IPS DF 4.7 (cell line): ENCODE measurements at regions not wholly inside any gene's neighbourhood (a gene's known extent, or its start where the extent isn't known, plus 50 kb on each side); places are given as distances from the start of the nearest gene placed in this dataset.
"Not testable (repeated sequence)": the region's sequence is repeated elsewhere in the genome, so short reads cannot be mapped to it uniquely, and the experiment has no call there.

Experiments used
- DNase-seq: peaks from one replicate; pipeline ENCODE4 v3.0.0-alpha.2; 2013; ENCODE audit warnings: low spot score; ENCODE audit errors: extremely low read depth

DNA sequence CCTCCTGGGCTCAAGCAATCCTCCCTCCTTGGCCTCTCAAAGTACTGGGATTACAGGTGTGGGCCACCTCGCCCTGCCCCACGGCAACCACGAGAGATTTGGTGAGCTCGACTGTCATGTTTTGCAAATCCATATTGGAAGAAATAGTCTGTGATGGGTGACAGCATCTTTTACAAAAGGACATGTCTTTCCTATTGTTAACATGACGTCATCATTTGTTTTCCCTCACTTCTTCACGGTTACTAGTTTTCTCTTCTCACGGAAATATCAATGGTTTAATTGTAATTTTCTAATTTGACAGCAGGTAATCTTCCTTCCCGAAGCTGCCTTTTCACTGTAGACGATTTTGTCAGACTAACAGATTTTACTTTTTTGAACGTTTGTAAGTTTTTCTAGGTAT lies 110.8 kb upstream of the GREM2 start:
- DNase-seq, result no peak

DNA sequence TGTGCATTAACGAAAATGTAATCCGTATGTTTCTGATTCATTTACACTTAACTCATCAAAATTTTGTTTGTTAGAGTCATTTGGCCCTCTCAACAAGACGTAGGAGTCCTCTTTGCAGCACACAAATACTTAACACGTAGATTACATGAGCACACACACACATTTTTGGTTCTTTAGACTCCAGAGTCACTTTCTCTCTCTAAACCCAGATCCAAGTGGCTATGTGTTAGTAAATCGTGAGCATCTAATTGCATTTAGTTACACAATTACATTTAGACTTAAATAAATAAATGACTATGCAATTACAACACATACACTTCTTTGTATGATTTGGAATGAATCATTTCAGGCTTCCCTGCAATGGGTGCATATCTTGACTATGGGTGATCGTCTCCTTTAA lies 109.0 kb upstream of the GREM2 start:
- no peak for DNase-seq

DNA sequence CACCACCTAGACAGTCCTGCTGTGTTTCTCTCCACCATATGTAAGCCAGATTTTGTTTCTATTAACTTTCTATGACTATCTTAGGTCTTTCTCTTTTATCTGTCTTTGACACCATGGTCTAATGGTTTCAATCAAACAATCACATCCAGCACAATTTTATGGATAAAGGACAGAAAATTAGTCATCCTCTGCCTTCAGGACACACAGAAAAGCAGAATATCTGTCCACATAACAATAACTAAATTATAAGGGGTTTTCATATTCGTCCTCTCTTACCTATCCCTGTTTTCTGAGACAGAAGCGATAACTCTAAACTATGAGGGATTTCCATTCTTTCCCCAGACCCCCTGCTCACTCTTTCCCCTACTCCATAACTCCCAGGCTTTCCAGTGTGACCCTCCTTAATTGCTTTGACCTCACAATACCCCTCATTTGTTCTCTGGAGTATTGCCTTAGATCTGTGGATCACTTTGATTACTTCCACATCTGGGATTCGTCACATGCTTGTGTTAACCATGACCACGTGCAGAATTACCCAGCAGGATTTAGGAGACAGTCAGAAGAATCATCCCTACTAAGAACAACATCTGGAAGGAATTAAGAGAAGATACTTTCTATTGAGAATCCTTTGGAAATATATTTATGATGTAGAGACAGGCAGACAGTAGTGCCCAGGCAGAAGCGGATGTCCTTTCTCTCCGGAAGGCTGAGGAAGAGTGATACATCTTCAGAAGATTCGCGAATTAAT lies 108.2 kb upstream of the GREM2 start:
- no peak for DNase-seq

DNA sequence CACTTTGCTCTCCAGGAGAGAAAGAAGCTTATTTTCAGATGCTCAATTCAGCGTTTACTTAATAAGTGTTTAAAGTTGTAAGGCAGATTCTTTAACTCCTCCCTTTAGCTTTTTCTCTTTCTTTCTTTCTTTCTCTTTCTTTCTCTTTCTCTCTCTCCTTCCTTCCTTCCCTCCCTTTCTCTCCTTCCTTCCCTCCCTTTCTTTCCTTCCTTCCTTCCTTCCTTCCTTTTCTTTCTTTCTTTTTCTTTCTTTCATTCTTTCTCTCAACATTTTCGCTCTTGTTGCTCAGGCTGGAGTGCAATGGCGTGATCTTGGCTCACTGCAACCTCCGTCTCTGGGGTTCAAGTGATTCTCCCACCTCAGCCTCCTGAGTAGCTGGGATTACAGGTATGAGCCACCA lies 104.6 kb upstream of the GREM2 start:
- not testable (repeated sequence) for DNase-seq

DNA sequence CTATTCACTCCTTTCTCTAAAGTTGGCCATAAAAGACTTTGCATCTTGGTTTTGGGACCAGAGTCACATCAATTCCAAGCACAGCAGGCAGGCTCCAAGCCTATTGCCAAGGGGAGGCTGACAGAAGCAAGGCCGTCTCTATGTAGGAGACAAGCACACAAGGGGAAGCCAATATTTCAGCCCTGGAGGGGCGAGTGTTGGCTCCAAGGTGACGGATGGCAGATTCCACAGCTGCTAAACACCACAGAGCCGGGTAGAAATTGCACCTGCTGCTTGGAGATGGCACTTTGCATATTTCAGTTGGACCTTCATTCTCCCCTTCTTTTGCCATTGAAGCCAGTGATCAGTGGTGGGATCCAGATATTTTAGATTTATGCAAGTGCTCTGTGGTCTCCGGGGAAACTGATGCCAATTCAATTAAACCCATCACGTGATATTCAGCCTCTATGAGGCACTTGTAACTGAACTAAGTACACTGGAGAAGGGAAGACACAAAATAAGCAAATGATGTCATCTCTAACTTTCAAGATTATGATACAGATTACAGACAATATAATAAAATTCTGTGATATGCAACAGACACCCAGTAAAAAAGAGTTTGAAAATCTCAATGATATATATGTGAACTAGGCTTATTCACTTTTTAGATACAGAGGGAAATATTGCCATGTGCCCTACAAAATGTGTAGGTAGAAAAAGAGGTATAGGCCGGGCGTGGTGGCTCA lies 102.8 kb upstream of the GREM2 start:
- DNase-seq, result no peak

DNA sequence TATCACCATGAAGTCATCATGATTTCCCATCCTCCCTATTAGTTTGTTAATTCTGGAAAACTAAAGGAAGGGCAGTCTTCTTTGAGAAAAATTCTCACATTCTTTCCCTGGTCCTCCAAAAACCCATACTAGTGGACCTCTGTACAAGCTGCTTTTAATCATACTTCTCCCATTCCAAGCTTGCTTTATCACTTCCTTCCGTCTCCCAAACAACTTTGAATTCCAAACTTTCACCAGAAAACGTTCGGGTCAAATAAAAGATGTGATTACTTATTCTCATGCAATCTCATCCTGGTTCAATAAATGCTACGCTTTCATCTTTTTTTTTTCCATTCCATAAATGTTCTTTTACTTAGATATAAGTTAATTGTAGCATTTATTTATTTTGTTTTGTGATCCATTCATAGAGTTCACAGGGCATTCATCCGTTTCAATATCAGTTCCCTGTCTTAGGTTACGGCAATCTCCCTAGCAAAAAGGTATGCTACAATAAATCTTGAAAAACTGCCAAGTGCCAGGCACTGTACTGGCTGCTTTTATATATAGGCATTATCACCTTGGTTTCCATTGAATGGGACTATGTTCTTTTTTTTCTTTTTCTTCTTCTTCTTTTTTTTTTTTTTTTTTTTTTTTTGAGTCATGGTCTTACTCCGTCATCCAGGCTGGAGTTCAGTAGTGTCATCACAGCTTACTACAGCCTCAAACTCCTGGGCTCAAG lies 100.2 kb upstream of the GREM2 start:
- no peak for DNase-seq

DNA sequence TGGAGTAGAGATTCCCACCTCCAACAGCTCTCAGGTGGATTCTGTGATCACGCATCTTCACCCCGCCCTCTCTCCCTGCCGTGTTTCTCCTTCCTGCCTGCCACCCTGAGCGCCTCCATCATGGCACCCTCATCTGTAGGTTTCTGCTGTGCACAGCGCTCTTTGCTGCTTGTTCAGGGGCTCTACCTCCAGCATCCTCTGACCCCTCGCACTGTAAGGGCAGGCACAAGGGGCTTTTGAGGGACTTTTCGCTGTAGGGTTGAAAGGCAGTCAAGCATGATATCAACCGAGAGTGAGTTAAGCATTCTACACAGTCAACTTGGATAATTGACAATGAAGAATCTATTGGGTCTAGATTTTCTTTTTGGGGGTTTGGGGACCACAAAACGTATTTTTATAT lies 99.1 kb upstream of the GREM2 start:
- no peak for DNase-seq

DNA sequence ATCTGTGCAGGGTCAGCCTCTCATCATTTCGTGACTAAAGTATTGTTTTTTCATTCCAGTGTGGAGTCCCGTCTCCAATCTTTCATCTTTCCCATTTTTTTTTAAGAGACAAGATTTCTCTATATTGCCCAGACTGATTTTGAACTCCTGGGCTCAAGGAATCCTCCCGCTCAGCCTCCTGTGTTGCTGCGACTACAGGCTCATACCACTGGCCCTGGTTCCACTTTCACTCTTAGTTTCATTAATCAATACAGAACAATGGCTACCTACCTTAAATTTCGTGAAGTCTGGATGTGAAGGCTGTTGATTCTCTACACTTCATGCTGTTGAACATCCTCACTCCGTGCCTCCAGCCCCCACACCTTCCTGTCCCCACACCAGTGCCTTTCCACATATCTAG lies 97.7 kb upstream of the GREM2 start:
- no peak for DNase-seq

DNA sequence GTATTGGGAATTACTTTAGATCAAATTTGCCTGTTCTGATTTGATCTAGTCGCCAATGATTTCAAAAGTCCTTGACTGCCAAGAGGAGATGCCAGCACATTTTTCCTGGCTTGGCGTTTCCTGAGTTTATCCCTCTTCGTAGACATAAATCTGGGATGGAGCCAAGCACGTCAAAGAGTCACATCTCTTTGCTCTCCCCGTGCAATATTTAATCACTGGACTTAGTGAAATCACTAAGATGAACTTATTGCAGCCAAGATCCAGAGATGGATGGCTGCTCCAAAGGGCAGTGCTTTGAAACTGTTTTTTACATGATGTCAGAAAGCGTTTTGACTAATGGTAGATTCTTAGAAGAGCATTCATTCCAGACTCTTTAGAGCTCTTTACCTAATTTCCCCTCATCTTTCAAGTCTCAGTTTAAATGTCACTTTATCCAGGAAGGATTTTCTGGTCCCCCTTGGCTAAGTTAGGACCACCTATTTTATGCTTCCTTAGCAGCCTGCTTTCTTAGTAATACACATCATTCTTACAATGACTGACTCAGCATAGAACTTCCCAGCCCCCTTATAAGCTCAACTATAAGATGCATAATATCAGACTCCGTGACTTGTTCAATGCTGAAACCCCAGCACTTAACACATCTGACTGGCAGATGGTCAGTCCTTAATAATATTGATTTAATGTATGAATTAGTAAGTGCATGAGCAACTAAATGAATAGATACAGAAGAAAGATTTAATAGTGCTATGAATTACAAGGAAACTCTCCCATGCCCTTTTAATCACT lies 94.4 kb upstream of the GREM2 start:
- DNase-seq, result no peak

DNA sequence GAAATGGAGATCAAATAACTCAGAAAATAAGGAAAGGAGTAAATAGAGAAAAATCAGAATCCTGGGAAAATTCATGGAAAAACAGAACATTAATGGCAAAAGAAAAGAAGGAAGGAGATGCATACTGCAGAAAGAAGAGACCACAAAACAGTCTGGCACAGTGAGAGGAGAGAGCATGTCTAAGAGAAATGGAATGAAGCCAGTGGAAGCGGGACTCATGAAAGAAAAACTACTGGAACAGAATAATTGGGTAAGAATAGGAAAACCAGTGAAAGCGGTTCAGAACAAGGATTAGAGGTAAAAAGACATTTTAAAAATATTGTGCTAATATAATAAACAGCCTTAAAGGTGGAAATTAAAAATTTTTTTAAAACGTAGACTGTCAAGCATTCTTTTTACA lies 93.6 kb upstream of the GREM2 start:
- no peak for DNase-seq

DNA sequence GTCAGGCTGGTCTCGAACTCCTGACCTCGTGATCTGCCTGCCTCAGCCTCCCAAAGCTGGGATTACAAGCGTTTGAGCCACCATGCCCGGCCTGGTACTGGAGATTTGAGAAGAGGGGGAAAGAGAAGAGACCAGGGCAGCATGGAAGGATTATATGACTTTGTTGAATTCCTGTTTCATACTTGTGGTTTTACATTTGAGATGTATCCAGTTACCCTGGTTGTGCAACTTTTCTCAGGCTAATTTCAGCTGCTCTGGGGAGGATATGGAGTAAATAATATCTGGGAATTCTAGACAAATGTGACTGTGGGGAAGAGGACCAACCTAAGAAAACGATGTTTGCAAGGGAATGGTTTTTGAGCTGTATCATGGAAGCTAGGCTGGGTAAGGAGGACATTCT lies 89.5 kb upstream of the GREM2 start:
- DNase-seq, result no peak

DNA sequence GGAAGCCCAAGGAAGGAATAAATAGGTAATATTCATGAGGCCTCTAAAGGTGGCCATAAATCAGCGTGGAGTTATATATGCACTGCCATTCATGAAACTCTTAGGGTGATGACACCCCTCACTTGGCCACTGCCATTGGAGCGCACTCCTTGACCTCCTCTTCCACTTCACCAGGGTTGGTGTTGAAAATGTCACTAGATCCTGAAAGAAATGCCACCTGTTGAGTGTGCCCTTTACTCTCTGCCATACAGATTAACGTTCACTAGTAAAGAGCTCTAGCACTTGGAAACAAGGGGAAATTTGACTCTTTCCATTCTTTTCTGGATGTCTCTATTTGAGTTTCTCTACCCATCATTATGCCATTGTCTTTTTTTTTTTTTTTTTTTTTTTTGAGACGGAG lies 83.5 kb upstream of the GREM2 start:
- no peak for DNase-seq

DNA sequence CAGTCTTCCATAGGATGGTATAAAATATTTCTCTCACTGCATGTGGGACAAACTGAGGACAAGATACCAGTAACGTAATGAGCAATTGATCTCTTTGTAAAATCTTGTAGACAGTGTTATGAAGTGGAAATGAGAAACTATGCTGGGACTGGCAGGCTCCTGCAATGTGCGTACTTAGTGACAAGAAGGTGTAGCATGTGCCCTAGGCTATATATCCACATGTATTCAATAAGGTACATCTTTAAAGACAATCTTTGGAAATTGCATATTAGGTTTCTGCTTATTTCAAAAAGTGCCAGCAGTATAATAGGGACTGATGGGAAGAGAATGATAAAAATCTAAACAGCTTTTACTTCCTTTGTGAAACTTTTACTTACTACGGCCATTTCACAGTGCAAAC lies 81.9 kb upstream of the GREM2 start:
- DNase-seq, result no peak

DNA sequence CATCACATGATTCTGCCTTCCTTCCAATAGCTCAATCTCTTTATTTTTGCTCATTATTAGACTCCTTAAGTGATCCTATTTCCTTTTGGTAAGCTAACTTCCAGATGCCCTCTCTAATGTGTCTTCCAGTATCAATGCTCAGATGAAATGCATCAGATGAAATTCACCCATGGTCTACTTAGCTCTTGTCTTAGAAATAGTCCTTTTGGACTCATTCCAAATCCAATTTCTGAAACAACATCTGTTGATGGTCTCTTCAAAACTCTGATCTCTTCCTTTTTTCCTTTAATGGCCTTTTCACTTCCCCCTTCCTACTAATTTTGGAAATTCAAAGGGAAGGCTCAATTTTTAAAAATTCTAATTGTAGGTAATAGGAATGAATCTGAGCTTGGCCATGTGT lies 81.1 kb upstream of the GREM2 start:
- no peak for DNase-seq

DNA sequence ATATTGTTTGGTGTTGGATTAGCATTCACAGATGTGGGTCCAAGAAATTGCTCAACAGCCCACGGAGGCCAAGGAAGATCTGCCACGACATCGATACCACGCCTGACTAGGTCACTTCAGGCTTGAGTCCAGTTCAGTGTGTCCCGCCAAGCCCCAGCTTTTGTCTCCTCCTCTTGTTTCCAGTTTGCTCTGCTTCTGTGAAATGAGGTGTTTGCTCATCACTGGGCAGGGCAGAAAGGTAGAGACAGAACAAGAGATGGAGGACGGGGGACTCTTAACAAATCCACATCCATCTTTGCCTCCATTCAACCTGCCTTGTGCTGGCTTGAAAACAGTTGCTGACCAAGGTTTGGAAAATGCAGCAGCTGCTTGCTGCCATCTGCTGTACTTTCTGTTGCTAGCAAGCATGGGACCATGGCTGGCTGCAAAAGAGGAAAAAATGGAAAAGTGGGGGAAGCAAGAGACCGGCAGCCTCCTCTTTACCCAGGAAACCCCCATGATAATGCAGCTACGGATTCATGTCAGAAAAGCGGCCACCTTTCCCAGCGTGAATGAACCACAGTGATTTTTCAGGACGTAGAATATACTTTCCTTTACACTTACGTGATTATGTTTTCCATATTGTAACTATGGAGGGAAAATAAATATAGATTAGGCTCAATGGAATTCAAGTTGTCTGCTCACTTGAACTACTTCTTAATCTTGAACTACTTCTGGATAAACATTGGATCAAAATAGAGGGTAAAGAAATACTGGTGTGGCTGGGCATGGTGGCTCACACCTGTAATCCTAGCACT lies 80.2 kb upstream of the GREM2 start:
- peak; percentile 30 for DNase-seq

DNA sequence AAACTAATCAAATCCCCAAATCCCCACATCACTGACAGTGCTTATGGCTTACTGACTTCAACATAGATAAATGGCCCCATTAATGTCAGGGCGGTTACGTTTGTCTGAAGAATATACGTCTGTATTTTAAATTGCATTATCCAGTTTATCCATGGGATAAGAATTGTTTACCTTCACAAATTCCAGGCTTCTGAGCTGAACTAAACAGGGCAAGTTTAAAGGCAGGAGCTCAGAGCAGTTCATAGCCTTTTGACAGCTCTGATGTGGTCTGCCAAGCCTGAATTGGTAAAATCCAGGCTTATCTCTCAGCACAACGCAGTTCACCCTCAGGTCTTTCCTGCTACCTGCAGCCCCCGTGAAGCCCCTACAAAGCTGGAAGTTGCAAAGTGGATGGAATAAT lies 79.5 kb upstream of the GREM2 start:
- DNase-seq, result no peak

DNA sequence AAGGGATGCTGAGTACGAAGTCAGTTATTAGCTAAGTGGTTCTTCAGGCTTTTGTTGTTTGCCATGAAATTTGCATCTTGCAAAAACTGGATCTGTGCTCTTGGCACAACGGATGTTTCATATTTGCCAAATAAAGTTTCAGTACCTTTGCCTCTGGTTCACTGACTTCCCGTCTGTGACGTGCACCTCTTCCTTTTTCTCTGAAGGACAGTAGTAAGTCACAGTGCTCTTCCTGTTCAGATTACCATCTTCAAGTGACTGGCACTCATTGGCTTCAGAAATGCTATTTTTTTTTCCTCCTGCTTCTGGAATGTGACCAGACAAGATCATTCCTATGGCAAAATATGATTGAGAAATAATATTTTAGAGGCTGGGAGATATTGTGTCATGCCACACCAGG lies 75.9 kb upstream of the GREM2 start:
- DNase-seq, result no peak

DNA sequence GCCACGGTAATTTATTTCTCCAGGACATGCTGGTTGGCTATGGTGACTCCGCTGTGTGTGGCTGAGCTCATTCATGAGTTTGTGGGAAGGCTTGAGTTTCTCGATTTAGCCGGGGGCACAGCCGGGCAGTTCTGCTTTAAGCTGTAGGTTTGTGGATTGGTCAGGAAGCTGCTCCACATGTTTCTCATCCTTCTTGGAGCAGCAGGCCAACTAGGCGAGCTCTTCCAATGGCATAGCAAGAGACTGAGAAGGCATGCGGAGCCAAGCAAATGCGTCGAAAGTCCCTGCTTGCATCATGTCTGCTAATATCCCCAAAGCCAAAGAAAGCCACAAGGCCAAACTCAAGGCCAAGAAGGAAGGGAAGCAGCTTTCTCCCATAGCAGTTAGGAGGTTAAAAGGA lies 71.6 kb upstream of the GREM2 start:
- DNase-seq, result no peak

DNA sequence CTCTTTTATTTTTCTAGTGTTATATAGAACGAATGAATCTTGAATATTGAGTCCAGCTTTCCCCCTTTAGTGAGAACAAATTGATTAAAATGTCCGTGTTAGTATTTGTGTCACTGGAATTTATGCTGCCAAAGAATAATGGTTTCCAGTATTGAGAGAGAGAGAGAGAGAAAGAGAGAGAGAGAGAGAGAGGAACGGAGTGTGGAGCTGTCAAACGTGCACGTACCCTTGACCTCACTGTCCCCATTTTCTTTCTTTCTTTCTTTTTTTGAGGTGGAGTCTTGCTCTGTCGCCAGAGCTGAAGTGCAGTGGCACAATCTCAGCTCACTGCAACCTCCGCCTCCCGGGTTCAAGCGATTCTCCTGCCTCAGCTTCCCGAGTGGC lies 70.9 kb upstream of the GREM2 start:
- no peak for DNase-seq

DNA sequence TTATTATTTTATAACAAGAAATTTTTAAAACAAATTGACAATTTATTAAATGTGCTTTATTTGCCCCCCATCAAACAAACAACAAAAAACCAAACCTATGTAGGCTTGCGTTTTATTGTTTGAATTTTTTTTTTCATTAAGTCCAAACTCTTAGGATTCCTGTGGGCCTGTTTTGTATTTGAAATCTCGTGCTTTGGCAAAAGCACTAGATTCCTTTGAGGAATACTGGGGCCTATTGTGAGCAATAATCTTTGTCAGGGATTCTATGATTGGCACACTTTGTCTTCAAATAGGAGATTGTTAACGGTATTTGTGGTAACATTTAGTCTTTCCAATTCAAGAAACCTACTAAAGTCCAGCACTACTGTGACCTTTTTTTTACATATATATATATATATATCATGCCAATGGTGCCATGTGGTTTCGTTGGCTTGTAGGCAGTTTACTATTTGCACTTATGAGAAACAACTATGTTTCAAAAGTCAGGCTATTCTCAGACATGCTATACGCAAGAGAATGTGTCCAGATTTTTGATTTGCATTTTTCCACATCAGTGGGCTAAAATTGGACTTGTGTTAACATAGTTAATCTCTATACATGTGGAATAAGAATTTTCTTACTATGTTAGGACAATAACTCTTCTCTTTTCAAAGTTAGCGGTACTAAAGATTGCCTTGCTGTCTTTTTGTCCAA lies 70.4 kb upstream of the GREM2 start:
- DNase-seq, result no peak
